ENCODE measurements at regions not wholly inside any gene's neighbourhood (a gene's known extent, or its start where the extent isn't known, plus 50 kb on each side); places are given as distances from the start of the nearest gene placed in this dataset.
"Not testable (repeated sequence)": the region's sequence is repeated elsewhere in the genome, so short reads cannot be mapped to it uniquely, and the experiment has no call there.

- no peak for DNase-seq
These were observed 106.7 kb downstream of the RAP2B start for GRCh38 chr3:153268564-153269279.

DNA sequence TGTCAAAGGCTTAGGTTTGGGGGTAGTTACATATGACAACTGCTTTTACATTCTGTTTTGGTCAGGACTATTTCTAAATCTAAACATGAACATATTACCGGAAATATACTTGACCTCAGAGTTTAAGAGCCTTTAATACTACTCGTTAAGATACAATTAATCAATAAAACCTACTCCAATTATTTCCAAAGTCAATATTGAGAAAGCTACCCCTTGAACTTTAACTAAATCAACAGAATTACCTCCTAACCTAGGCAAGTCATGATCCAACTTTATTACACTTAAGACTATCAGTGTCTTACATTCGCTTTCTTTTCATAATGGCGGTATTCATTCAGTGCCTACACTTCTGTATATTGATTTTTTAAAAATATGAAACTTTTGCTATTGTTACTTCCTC is 107.7 kb downstream of the RAP2B start:
- DNase-seq, result no peak

- DNase-seq, result no peak
These were observed 111.2 kb downstream of the RAP2B start for GRCh38 chr3:153273217-153273616.

GRCh38 chr3:153273767-153274435 is 111.9 kb downstream of the RAP2B start:
- no peak for DNase-seq

- no peak for DNase-seq
These were observed 112.5 kb downstream of the RAP2B start for GRCh38 chr3:153274561-153274960.

DNA sequence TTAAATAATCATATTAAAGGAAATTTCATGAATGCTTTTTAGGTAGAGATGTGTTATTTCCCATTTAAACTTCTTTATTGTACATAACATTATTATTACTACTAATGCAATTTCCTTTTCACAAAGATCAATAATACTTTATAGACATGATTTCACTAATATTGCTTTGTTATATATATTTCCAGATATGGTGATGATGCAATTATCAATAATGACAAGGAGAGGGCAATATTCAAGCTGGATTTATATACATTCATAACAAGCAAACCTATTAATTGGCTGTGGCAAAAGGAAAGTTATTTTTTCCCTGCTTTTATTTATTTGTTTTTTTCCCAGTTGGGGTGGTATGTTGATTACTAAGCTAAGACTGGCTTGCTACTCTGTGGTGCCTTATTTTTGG is 113.5 kb downstream of the RAP2B start:
- no peak for DNase-seq

DNA sequence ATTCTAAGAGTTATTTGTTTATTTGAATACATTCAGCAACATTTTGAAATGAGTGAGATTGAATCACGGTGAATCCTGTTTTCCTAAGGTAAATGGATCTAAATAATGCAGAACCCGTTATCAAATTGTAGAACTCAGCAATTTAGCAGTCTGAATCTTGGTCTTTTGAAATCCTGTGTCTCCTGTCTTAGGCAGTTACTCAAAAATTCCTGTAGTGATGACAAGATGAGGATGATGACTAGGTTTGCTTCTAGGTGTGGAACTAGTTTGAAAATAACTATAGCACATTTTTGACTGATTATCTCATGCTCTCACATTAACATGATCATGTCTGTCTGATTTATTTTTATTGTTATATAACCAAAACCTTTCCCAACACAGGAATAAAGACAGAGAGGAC is 115.0 kb downstream of the RAP2B start:
- no peak for DNase-seq

DNA sequence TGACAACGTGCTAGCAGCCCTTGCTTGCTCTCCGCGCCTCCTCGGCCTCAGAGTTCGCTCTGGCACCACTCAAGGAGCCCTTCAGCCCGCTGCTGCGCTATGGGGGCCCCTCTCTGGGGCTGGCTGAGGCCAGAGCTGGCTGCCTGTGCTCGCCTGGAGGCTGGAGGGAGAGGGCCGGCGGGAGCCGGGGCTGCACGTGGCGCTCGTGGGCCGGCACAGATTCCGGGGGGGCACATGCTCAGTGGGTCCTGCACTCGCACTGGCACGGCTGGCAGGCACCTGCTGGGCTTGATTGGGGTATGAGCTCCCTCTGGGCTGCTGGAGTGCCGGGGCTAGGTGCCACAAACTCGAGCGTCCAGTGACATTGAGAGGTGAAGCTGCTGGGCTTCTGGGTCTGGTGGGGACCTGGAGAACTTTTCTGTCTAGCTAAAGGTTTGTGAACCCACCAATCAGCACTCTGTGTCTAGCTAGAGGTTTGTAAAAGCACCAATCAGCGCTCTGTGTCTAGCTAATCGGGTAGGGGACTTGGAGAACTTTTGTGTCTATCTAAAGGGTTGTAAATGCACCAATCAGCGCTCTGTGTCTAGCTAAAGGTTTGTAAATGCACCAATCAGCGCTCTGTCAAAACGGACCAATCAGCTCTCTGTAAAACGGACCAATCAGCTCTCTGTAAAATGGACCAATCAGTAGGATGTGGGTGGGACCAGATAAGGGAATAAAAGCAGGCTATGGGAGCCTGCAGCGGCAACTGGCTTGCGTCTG is 119.4 kb downstream of the RAP2B start:
- DNase-seq, result not testable (repeated sequence)

GRCh38 chr3:153282355-153282754 is 120.3 kb downstream of the RAP2B start:
- DNase-seq, result no peak

- DNase-seq, result peak; percentile 51
These were observed 122.4 kb downstream of the RAP2B start for GRCh38 chr3:153284282-153284938.

GRCh38 chr3:153285194-153285641 is 123.2 kb downstream of the RAP2B start:
- DNase-seq, result no peak

GRCh38 chr3:153285982-153286381 is 124.0 kb downstream of the RAP2B start:
- no peak for DNase-seq

DNA sequence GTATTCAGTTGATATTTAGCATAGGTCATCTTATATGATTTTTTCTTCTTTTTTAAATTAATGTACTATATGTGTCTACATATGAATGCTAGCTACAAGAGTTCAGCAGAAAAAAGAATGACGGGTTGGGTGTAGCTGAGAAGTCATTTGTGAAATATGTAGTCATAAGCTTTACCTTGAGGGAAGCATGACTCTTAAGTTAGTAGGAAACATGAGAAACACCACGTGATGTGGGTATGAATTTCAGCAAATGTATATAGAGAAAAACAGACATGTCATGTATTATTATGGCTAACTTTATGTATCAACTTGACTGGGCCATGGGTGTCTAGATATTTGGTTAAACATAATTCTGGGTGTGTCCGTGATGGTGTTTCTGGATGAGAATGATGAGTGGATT is 125.0 kb downstream of the RAP2B start:
- no peak for DNase-seq

- no peak for DNase-seq
These were observed 127.3 kb downstream of the RAP2B start for GRCh38 chr3:153289334-153289808.

- peak; percentile 9 for DNase-seq
These were observed 128.4 kb downstream of the RAP2B start for GRCh38 chr3:153290268-153291015.

GRCh38 chr3:153291059-153291685 is 129.1 kb downstream of the RAP2B start:
- DNase-seq, result no peak

GRCh38 chr3:153293265-153293664 is 131.2 kb downstream of the RAP2B start:
- no peak for DNase-seq

GRCh38 chr3:153295901-153296300 is 133.9 kb downstream of the RAP2B start:
- no peak for DNase-seq

DNA sequence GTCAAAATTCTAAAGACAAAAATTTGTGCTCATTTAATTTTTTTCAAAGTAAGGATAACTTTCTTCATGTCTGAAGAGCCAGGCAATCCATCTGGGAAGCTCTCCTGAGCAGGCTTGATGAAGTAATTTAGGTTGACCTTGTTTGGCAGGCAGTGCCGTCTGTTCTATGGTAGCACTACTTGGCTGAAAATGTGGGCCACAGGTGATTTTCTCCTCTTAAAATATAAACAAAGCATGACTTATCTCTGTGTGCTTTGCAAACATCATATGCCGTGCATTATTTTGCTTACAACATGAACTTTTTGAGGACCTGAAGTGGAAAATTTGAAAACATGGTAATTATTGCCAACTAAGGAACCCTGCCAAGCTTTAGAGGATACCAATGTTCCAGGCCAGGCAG is 143.2 kb downstream of the RAP2B start:
- DNase-seq, result no peak

DNA sequence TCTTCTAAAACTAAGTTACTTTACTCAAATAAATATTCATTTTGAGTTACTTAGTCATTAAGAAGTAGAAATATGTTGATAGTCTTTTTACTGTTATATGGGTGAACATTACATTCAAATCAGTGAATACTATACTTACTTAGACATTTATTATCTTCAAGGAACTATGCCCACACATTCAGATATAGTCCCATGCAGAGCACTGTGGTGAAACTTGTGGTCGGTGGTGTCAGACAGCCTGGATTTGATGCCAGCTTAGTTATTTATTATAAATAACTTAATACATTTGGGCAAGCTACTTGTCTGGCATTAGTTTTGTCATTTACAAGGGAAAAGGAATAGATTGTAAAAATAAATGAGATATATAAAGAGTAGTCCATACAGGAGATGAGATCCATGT is 149.5 kb downstream of the RAP2B start:
- no peak for DNase-seq

- DNase-seq, result no peak
These were observed 151.4 kb downstream of the RAP2B start for GRCh38 chr3:153313302-153313965.

All from CD4-positive, alpha-beta T cell treated with Interferon gamma for 1 hour (primary cell).